CD4-positive, alpha-beta T cell (primary cell): ENCODE measurements at regions not wholly inside any gene's neighbourhood (a gene's known extent, or its start where the extent isn't known, plus 50 kb on each side); places are given as distances from the start of the nearest gene placed in this dataset.
"Not testable (repeated sequence)": the region's sequence is repeated elsewhere in the genome, so short reads cannot be mapped to it uniquely, and the experiment has no call there.

Source experiments
- ATAC-seq: fragments of 200-7000 bp; cut with Tn5 transposase; one replicate; pipeline ENCODE4 v1.10.0; 2022; ENCODE audit warnings: mild to moderate bottlenecking; ENCODE audit not compliant: poor library complexity
- CTCF ChIA-PET: fragments of 350-600 bp; sonication (Branson Sonifier 250); formaldehyde crosslinking; loops from one replicate; lab custom pipeline; 2021; ENCODE audit warnings: antibody characterized with exemption, inconsistent platforms; lab: Charles Lee
- POLR2A ChIA-PET: fragments of 350-600 bp; sonication (Branson Sonifier 250); formaldehyde crosslinking; loops from one replicate; lab custom pipeline; 2021; ENCODE audit warnings: antibody characterized with exemption, inconsistent platforms; lab: Charles Lee
- DNase-seq, 14 experiments: peaks; one replicate each; pipeline ENCODE4 v3.0.0-alpha.2; 2013 to 2020; ENCODE audit warnings: mixed read lengths in 2 of 14
- H3K27ac ChIP-seq, 2 donors: one replicate each; pipeline versions ENCODE4 v1.5.1 to v1.7.0; 2013; ENCODE audit warnings: low read length in 2 of 2, low read depth in 1 of 2, mild to moderate bottlenecking in 1 of 2
- H3K27me3 ChIP-seq, 2 experiments: 1 replicate in 1 of 2; 2 replicates in 1 of 2; pipeline versions ENCODE4 v1.6.1 to v1.7.0; 2013; ENCODE audit warnings: low read length in 2 of 2, control low read depth in 1 of 2, mild to moderate bottlenecking in 1 of 2, moderate library complexity in 1 of 2; ENCODE audit not compliant: insufficient read depth in 2 of 2, control insufficient read depth in 1 of 2
- H3K36me3 ChIP-seq: one replicate; pipeline ENCODE4 v1.6.1; 2013; ENCODE audit warnings: low read length, control low read depth; ENCODE audit not compliant: insufficient read depth
- H3K4me1 ChIP-seq: one replicate; pipeline ENCODE4 v1.6.1; 2013; ENCODE audit warnings: low read length, control low read depth; ENCODE audit not compliant: insufficient read depth
- H3K4me3 ChIP-seq: one replicate; pipeline ENCODE4 v1.5.1; 2013; ENCODE audit warnings: mild to moderate bottlenecking, low read length, moderate library complexity
- H3K9me3 ChIP-seq, 2 experiments: 1 replicate in 1 of 2; 2 replicates in 1 of 2; pipeline versions ENCODE4 v1.6.1 to v1.7.0; 2013; ENCODE audit warnings: low read length in 2 of 2, mild to moderate bottlenecking in 2 of 2, control low read depth in 1 of 2, moderate library complexity in 1 of 2; ENCODE audit not compliant: control insufficient read depth in 1 of 2, insufficient read depth in 1 of 2
- H3K27ac Mint-ChIP-seq: one replicate; pipeline ENCODE4 v1.8.0; 2020; ENCODE audit warnings: mixed read lengths
- H3K27me3 Mint-ChIP-seq: one replicate; pipeline ENCODE4 v1.8.0; 2021; ENCODE audit warnings: mixed read lengths
- H3K36me3 Mint-ChIP-seq: one replicate; pipeline ENCODE4 v1.8.0; 2021; ENCODE audit warnings: low read depth, mixed read lengths
- H3K4me1 Mint-ChIP-seq: one replicate; pipeline ENCODE4 v1.8.0; 2021; ENCODE audit warnings: low read depth, mixed read lengths
- H3K4me3 Mint-ChIP-seq: one replicate; pipeline ENCODE4 v1.8.0; 2020; ENCODE audit warnings: mild to moderate bottlenecking, mixed read lengths
- H3K9me3 Mint-ChIP-seq: one replicate; pipeline ENCODE4 v1.8.0; 2020; ENCODE audit warnings: mixed read lengths
- intact Hi-C, 2 experiments: fragments of 100-400 bp; cut with DNase I in 1 of 2; cut with micrococcal nuclease in 1 of 2; formaldehyde crosslinking; loops; one replicate each; pipeline versions ENCODE4 v1.15.1 to v1.9.0; 2023 to 2025; cut with DNase I, micrococcal nuclease

DNA sequence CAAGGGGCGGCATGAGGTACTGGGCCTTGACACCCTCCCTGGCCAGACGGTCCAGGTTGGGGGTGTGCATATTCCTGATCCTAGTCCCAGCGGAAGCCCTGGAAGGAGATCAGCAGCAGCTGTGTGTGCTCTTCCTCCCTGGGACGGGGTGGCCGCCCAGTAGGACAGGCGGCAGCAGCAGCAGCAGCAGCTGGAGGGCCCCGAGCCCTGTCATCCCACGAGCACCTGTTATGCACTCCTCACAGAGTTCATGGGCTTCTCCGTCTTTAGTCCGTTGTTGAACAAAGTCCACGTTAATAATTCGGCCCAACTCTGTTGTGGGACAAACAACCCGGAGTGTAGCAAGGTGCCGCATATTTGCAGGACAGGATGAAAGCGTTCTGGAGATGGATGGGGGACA is 205.6 kb downstream of the OTOP1 start:
- H3K9me3 Mint-ChIP-seq, H3K4me1 Mint-ChIP-seq, H3K27ac ChIP-seq, ATAC-seq, CTCF ChIA-PET, H3K4me1 ChIP-seq, H3K27me3 ChIP-seq, H3K27ac Mint-ChIP-seq, H3K4me3 ChIP-seq, H3K9me3 ChIP-seq, intact Hi-C loops, H3K36me3 ChIP-seq, H3K4me3 Mint-ChIP-seq, DNase-seq, H3K36me3 Mint-ChIP-seq, POLR2A ChIA-PET: not testable (repeated sequence)
- H3K27me3 Mint-ChIP-seq = peaks cover 30% of the 10 kb centered on the region

GRCh38 chr4:4026708-4027107 is 200.0 kb downstream of the OTOP1 start:
- H3K4me3 ChIP-seq, H3K4me1 ChIP-seq, DNase-seq, H3K27ac ChIP-seq, intact Hi-C loops, CTCF ChIA-PET, H3K9me3 ChIP-seq, H3K4me1 Mint-ChIP-seq, H3K27me3 ChIP-seq, H3K36me3 ChIP-seq, ATAC-seq, H3K4me3 Mint-ChIP-seq, POLR2A ChIA-PET, H3K27ac Mint-ChIP-seq, H3K36me3 Mint-ChIP-seq, H3K9me3 Mint-ChIP-seq: not testable (repeated sequence)
- peaks cover 27% of the 10 kb centered on the region for H3K27me3 Mint-ChIP-seq

DNA sequence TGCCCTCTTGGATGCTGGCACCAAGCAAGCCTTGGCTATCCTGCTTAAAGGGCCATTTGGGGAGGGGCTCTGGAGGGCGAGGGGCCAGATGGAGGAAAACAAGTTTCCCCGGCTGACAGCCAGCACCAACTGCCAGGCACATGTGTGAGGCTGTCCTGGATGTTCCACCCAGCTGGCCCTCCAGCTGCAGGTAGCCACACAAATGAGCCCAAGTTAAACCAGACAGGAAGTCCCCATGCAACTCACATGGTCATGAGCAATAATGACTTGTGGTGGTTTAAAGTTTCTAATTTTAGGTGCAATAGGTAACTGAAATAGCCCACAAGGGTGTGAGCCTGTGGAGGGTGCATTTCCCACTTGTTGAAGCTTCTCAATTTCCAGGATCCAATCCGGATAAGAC is 198.0 kb downstream of the OTOP1 start:
- H3K4me1 ChIP-seq, H3K4me3 ChIP-seq, H3K9me3 ChIP-seq, H3K36me3 ChIP-seq, H3K27me3 ChIP-seq, CTCF ChIA-PET, H3K9me3 Mint-ChIP-seq, H3K36me3 Mint-ChIP-seq, DNase-seq, H3K4me1 Mint-ChIP-seq, intact Hi-C loops, H3K27ac ChIP-seq, H3K27ac Mint-ChIP-seq, H3K4me3 Mint-ChIP-seq, POLR2A ChIA-PET, ATAC-seq: not testable (repeated sequence)
- peaks cover 24% of the 10 kb centered on the region for H3K27me3 Mint-ChIP-seq

DNA sequence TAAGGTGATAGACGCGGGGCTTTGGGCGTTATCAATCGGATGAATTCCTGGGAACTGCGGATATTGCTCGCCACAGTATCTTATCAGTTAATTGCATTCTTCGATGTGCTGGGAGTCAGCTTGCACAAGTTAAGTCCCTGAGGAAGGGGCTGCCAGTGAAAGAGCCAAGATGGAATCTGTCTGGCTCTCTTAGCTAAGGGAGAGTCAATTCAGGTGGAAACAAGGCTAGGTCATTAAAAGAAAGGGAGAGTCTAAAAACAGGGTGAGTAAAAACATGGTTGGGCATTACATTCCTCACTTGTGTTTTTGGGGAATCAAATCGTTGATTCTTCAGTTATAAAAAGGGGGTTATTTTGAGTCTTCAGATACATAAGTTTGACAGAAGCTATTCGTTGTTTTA is 196.2 kb downstream of the OTOP1 start:
- H3K4me3 ChIP-seq, H3K4me1 Mint-ChIP-seq, ATAC-seq, H3K36me3 Mint-ChIP-seq, POLR2A ChIA-PET, H3K27ac Mint-ChIP-seq, H3K36me3 ChIP-seq, CTCF ChIA-PET, H3K9me3 Mint-ChIP-seq, intact Hi-C loops, DNase-seq, H3K4me3 Mint-ChIP-seq, H3K27me3 ChIP-seq, H3K4me1 ChIP-seq, H3K9me3 ChIP-seq, H3K27ac ChIP-seq: not testable (repeated sequence)
- peaks cover 20% of the 10 kb centered on the region for H3K27me3 Mint-ChIP-seq

DNA sequence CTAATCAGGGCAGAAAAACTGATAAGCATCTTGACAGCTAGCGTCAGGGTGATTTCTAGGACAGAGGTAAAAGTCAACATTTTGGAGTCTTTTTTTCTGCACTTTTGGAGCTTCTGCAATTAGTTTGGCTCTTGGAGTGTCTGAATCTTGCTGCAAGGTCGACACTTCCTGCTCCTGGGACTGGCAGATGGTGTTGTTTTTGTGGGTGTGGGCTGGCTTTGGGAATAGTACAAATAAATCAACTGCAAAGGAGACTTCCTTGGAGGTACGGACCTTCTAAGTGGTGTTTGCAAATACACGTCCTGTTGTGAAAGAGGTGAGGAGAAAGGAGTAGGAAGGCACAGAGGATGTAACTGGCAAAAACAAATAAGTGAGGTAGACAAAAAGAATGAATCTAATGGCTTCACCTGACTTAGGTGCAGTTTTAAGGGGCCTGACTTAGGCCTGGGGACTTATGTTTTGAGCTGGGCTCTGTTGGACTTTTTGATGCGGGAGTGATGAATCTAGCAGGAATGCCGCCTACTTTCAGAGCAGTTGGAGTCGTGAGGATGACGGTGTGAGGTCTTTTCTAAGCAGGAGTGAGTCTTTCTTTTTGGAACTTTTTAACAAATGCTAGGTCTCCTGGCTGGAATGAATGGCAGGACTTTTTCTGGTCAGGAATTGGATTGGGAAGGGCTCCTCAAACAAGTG is 195.1 kb downstream of the OTOP1 start:
- H3K27ac Mint-ChIP-seq, ATAC-seq, H3K4me1 Mint-ChIP-seq, H3K36me3 ChIP-seq, DNase-seq, H3K4me3 ChIP-seq, CTCF ChIA-PET, H3K9me3 ChIP-seq, H3K4me3 Mint-ChIP-seq, H3K27ac ChIP-seq, H3K27me3 ChIP-seq, intact Hi-C loops, H3K9me3 Mint-ChIP-seq, H3K4me1 ChIP-seq, H3K36me3 Mint-ChIP-seq, POLR2A ChIA-PET: not testable (repeated sequence)
- H3K27me3 Mint-ChIP-seq = peaks cover 27% of the 10 kb centered on the region

- H3K4me1 ChIP-seq, H3K4me3 Mint-ChIP-seq, intact Hi-C loops, ATAC-seq, CTCF ChIA-PET, H3K9me3 ChIP-seq, H3K36me3 Mint-ChIP-seq, POLR2A ChIA-PET, H3K27ac Mint-ChIP-seq, H3K27me3 ChIP-seq, H3K4me3 ChIP-seq, H3K36me3 ChIP-seq, H3K9me3 Mint-ChIP-seq, H3K4me1 Mint-ChIP-seq: not testable (repeated sequence)
- H3K27ac ChIP-seq = peak overlapping the region in 1 of 2 donors; percentile 72
- H3K27me3 Mint-ChIP-seq = peaks cover 27% of the 10 kb centered on the region
- DNase-seq = peak in 4 of 14 experiments; percentile 3 to 14 (median 8)
Measured at GRCh38 chr4:4032364-4032763, 194.4 kb downstream of the OTOP1 start.

- CTCF ChIA-PET, H3K4me1 ChIP-seq, H3K4me1 Mint-ChIP-seq, H3K27me3 ChIP-seq, ATAC-seq, intact Hi-C loops, H3K36me3 Mint-ChIP-seq, POLR2A ChIA-PET, H3K4me3 ChIP-seq, H3K9me3 Mint-ChIP-seq, H3K27ac Mint-ChIP-seq, H3K9me3 ChIP-seq, H3K36me3 ChIP-seq: not testable (repeated sequence)
- H3K27me3 Mint-ChIP-seq = peaks cover 27% of the 10 kb centered on the region
- peak in 6 of 14 experiments; percentile 4 to 50 (median 21) for DNase-seq
- H3K4me3 Mint-ChIP-seq = peak overlapping the region; percentile 12
- H3K27ac ChIP-seq = peak overlapping the region in 1 of 2 donors; percentile 72
Measured at GRCh38 chr4:4032801-4033605, 193.7 kb downstream of the OTOP1 start.
